ENCODE measurements at regions not wholly inside any gene's neighbourhood (a gene's known extent, or its start where the extent isn't known, plus 50 kb on each side); places are given as distances from the start of the nearest gene placed in this dataset.
"Not testable (repeated sequence)": the region's sequence is repeated elsewhere in the genome, so short reads cannot be mapped to it uniquely, and the experiment has no call there.

DNA sequence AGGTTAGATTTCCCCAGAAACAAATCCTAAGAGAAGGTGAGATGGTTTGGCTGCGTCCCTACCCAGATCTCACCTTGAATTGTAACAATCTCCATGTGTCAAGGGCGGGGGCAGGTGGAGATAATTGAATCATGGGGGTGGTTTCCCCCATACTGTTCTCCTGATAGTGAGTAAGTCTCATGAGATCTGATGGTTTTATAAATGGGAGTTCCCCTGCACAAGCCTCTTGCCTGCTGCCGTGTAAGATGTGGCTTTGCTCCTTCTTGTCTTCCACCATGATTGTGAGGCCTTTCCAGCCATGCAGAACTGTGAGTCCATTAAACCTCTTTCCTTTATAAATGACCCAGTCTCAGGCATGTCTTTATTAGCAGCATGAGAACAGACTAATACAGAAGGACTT lies 132.2 kb downstream of the NPIPA8 start:
- not testable (repeated sequence) for TF ChIP-seq POLR2A (IDR thresholded peaks at IDR 0.05)
- TF ChIP-seq, protein P1, sequence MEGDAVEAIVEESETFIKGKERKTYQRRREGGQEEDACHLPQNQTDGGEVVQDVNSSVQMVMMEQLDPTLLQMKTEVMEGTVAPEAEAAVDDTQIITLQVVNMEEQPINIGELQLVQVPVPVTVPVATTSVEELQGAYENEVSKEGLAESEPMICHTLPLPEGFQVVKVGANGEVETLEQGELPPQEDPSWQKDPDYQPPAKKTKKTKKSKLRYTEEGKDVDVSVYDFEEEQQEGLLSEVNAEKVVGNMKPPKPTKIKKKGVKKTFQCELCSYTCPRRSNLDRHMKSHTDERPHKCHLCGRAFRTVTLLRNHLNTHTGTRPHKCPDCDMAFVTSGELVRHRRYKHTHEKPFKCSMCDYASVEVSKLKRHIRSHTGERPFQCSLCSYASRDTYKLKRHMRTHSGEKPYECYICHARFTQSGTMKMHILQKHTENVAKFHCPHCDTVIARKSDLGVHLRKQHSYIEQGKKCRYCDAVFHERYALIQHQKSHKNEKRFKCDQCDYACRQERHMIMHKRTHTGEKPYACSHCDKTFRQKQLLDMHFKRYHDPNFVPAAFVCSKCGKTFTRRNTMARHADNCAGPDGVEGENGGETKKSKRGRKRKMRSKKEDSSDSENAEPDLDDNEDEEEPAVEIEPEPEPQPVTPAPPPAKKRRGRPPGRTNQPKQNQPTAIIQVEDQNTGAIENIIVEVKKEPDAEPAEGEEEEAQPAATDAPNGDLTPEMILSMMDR (IDR thresholded peaks at IDR 0.05 in 4 of 5, conservative IDR thresholded peaks at IDR 0.05 in 1 of 5), result not testable (repeated sequence)
